ENCODE measurements at regions not wholly inside any gene's neighbourhood (a gene's known extent, or its start where the extent isn't known, plus 50 kb on each side); places are given as distances from the start of the nearest gene placed in this dataset.

DNA sequence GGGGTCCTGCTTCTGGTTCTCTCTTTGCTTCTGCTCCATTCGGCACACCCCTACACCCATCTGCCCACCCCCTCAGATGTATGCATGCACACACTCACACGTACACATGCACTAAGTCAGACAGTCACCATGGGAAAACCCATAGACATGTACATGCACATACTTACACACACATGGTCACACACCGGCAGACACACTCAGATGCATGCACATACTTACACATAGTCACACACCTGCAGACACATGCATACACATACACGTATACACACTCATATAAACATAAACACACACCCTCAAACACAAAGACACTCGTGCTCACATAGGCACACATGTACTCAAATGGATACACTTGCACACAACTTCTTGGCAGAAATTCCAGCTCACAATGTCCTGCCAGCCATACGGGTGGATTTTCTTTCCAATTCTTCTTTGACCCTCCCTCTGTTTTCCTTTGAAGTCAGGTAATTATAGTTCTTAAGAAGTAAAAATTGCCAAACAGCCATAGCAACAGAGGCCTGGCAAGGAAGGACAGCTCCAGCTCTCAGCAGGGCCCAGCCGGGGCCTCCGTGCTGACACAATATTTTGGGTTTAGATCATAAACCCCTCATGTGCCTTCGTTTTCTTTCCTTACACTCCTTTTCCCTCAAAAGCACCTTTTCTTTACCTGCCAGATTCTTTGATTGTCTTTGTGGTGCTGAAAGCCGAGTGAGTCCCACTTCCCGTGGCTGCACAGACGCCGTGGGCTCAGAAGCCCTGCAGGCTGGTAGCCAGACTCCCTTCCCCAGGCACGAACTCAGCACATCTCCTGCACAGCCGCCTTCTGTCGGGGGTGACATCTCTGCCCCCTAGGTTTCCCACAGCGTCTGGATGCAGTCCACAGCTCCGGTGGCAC lies 195.7 kb downstream of the ARL4C start:
- TF ChIP-seq, protein P1, sequence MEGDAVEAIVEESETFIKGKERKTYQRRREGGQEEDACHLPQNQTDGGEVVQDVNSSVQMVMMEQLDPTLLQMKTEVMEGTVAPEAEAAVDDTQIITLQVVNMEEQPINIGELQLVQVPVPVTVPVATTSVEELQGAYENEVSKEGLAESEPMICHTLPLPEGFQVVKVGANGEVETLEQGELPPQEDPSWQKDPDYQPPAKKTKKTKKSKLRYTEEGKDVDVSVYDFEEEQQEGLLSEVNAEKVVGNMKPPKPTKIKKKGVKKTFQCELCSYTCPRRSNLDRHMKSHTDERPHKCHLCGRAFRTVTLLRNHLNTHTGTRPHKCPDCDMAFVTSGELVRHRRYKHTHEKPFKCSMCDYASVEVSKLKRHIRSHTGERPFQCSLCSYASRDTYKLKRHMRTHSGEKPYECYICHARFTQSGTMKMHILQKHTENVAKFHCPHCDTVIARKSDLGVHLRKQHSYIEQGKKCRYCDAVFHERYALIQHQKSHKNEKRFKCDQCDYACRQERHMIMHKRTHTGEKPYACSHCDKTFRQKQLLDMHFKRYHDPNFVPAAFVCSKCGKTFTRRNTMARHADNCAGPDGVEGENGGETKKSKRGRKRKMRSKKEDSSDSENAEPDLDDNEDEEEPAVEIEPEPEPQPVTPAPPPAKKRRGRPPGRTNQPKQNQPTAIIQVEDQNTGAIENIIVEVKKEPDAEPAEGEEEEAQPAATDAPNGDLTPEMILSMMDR (IDR thresholded peaks at IDR 0.05), result no peak
- TF ChIP-seq POLR2A (IDR thresholded peaks at IDR 0.05), result no peak
- no peak for TF ChIP-seq POLR2AphosphoS5 (IDR thresholded peaks at IDR 0.05)
- TF ChIP-seq EP300 (IDR thresholded peaks at IDR 0.05; ENCODE audit: low read depth), result no peak

Measured in transverse colon (tissue), 4 donors.